ENCODE measurements at regions not wholly inside any gene's neighbourhood (a gene's known extent, or its start where the extent isn't known, plus 50 kb on each side); places are given as distances from the start of the nearest gene placed in this dataset.

DNA sequence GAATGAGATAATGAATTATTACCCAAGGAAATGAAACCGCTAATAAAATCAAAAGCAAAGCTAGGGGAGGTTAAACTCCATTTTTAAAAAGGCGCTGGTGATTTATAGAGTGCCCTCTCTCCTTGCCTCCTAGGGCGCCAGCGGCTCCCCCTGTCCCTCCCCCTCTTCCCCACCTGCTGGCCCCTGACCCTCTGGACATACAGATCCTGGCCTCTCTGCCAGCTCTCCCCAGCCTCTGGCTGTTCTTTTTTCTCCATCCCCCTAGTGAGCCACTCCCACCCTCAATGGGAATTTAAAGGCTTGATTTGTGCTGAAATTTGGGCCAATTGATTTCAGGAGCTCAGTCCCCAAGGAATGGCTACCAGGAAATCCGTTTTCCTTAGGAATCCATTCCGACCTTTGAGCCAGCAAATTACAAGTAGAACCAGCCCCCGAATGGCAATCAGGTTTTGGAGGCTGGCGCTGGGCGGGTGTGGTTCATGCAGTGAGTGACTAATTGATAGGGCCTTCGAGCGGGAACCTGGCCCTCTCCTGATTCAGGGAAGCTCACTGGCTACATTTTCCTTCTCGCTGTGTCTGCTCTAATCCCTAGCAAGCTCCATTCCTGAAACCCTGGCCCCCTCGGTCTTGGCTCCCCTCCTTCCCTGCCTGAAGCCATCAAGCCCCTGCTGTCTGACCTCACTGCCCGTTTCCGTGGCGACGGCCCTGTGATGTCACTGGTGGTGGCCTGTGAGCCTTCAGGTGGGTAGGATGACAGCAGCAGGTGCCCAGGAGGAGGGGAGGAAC lies 141.9 kb upstream of the SDK2 start:
- TF ChIP-seq, protein P1, sequence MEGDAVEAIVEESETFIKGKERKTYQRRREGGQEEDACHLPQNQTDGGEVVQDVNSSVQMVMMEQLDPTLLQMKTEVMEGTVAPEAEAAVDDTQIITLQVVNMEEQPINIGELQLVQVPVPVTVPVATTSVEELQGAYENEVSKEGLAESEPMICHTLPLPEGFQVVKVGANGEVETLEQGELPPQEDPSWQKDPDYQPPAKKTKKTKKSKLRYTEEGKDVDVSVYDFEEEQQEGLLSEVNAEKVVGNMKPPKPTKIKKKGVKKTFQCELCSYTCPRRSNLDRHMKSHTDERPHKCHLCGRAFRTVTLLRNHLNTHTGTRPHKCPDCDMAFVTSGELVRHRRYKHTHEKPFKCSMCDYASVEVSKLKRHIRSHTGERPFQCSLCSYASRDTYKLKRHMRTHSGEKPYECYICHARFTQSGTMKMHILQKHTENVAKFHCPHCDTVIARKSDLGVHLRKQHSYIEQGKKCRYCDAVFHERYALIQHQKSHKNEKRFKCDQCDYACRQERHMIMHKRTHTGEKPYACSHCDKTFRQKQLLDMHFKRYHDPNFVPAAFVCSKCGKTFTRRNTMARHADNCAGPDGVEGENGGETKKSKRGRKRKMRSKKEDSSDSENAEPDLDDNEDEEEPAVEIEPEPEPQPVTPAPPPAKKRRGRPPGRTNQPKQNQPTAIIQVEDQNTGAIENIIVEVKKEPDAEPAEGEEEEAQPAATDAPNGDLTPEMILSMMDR (IDR thresholded peaks at IDR 0.05): no peak
- no peak for TF ChIP-seq POLR2A (IDR thresholded peaks at IDR 0.05)

All from body of pancreas (tissue), 4 donors.